ENCODE measurements at regions not wholly inside any gene's neighbourhood (a gene's known extent, or its start where the extent isn't known, plus 50 kb on each side); places are given as distances from the start of the nearest gene placed in this dataset.

GRCh38 chr15:70538278-70538677 is 225.1 kb downstream of the UACA start:
- TF ChIP-seq, protein P1, sequence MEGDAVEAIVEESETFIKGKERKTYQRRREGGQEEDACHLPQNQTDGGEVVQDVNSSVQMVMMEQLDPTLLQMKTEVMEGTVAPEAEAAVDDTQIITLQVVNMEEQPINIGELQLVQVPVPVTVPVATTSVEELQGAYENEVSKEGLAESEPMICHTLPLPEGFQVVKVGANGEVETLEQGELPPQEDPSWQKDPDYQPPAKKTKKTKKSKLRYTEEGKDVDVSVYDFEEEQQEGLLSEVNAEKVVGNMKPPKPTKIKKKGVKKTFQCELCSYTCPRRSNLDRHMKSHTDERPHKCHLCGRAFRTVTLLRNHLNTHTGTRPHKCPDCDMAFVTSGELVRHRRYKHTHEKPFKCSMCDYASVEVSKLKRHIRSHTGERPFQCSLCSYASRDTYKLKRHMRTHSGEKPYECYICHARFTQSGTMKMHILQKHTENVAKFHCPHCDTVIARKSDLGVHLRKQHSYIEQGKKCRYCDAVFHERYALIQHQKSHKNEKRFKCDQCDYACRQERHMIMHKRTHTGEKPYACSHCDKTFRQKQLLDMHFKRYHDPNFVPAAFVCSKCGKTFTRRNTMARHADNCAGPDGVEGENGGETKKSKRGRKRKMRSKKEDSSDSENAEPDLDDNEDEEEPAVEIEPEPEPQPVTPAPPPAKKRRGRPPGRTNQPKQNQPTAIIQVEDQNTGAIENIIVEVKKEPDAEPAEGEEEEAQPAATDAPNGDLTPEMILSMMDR (IDR thresholded peaks at IDR 0.05): no peak
- TF ChIP-seq POLR2AphosphoS5 (IDR thresholded peaks at IDR 0.05) (no peak), POLR2A (IDR thresholded peaks at IDR 0.05; ENCODE audit: low read depth) (no peak), EP300 (IDR thresholded peaks at IDR 0.05) (no peak)
